HG02973 (cell line): ENCODE measurements at regions not wholly inside any gene's neighbourhood (a gene's known extent, or its start where the extent isn't known, plus 50 kb on each side); places are given as distances from the start of the nearest gene placed in this dataset.

Experiments
- ATAC-seq: cut with Tn5 transposase; IDR thresholded peaks from one replicate; pipeline ENCODE4 v1.9.1; 2021; ENCODE audit warnings: moderate library complexity; ENCODE audit not compliant: unreplicated experiment

- no peak for ATAC-seq
Measured at GRCh38 chr4:157889788-157890187, 283.0 kb downstream of the GASK1B start.

GRCh38 chr4:157888281-157888680 is 284.5 kb downstream of the GASK1B start:
- ATAC-seq = no peak

GRCh38 chr4:157887316-157887715 is 285.5 kb downstream of the GASK1B start:
- ATAC-seq = no peak

GRCh38 chr4:157886645-157887044 is 286.2 kb downstream of the GASK1B start:
- ATAC-seq = no peak

- ATAC-seq = no peak
Measured at GRCh38 chr4:157885811-157886210, 287.0 kb downstream of the GASK1B start.

GRCh38 chr4:157882901-157883300 is 289.9 kb downstream of the GASK1B start:
- ATAC-seq = no peak

GRCh38 chr4:157880761-157881160 is 292.1 kb downstream of the GASK1B start:
- ATAC-seq = no peak

- no peak for ATAC-seq
Measured at GRCh38 chr4:157854819-157855218, 318.0 kb downstream of the GASK1B start.

GRCh38 chr4:157840648-157841047 is 332.2 kb downstream of the GASK1B start:
- ATAC-seq = no peak

GRCh38 chr4:157840034-157840433 is 332.8 kb downstream of the GASK1B start:
- no peak for ATAC-seq

GRCh38 chr4:157838366-157838765 is 334.5 kb downstream of the GASK1B start:
- ATAC-seq = no peak

- ATAC-seq = no peak
Measured at GRCh38 chr4:157837071-157837703, 335.6 kb downstream of the GASK1B start.

- ATAC-seq = no peak
Measured at GRCh38 chr4:157832596-157832995, 340.2 kb downstream of the GASK1B start.

- no peak for ATAC-seq
Measured at GRCh38 chr4:157824021-157824420, 348.8 kb downstream of the GASK1B start.

- no peak for ATAC-seq
Measured at GRCh38 chr4:157821814-157822213, 351.0 kb downstream of the GASK1B start.

- ATAC-seq = no peak
Measured at GRCh38 chr4:157819693-157820464, 352.9 kb downstream of the GASK1B start.

- ATAC-seq = no peak
Measured at GRCh38 chr4:157818946-157819692, 353.7 kb downstream of the GASK1B start.

GRCh38 chr4:157810137-157810774 is 362.6 kb downstream of the GASK1B start:
- no peak for ATAC-seq

GRCh38 chr4:157808796-157809383 is 363.9 kb downstream of the GASK1B start:
- ATAC-seq = no peak

GRCh38 chr4:157806184-157806583 is 366.6 kb downstream of the GASK1B start:
- ATAC-seq = no peak

GRCh38 chr4:157804986-157805385 is 367.8 kb downstream of the GASK1B start:
- no peak for ATAC-seq
